ENCODE measurements at regions not wholly inside any gene's neighbourhood (a gene's known extent, or its start where the extent isn't known, plus 50 kb on each side); places are given as distances from the start of the nearest gene placed in this dataset.

GRCh38 chr16:87198881-87199280 lies 118.3 kb downstream of the C16orf95 start:
- H3K4me3 ChIP-seq (ENCODE audit: control insufficient read depth, low read depth, low read length), result no peak overlapping the region
- no peak for DNase-seq (ENCODE audit: low read depth)
- TF ChIP-seq, protein P1, sequence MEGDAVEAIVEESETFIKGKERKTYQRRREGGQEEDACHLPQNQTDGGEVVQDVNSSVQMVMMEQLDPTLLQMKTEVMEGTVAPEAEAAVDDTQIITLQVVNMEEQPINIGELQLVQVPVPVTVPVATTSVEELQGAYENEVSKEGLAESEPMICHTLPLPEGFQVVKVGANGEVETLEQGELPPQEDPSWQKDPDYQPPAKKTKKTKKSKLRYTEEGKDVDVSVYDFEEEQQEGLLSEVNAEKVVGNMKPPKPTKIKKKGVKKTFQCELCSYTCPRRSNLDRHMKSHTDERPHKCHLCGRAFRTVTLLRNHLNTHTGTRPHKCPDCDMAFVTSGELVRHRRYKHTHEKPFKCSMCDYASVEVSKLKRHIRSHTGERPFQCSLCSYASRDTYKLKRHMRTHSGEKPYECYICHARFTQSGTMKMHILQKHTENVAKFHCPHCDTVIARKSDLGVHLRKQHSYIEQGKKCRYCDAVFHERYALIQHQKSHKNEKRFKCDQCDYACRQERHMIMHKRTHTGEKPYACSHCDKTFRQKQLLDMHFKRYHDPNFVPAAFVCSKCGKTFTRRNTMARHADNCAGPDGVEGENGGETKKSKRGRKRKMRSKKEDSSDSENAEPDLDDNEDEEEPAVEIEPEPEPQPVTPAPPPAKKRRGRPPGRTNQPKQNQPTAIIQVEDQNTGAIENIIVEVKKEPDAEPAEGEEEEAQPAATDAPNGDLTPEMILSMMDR (conservative IDR thresholded peaks at IDR 0.05; ENCODE audit: control insufficient read depth, insufficient read depth, low read depth, low read length), result no peak

DNA sequence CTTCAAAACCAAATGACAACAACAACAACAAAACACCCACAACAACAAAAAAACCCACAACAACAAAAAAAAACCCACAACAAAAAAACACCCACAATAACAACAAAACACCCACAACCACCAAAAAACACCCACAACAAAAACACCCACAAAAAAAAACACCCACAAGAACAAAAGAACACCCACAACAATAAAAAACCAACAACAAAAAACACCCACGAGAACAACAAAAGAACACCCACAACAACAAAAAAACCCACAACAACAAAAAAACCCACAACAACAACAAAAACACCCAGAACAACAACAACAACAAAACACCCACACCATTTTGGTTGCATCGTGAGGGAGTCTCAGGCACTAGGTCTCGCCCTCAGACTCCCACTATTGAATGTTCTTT lies 117.8 kb downstream of the C16orf95 start:
- H3K4me3 ChIP-seq (ENCODE audit: control insufficient read depth, low read depth, low read length), result no peak overlapping the region
- DNase-seq (ENCODE audit: low read depth), result no peak
- TF ChIP-seq, protein P1 (conservative IDR thresholded peaks at IDR 0.05; ENCODE audit: control insufficient read depth, insufficient read depth, low read depth, low read length), result no peak

GRCh38 chr16:87199901-87200300 lies 117.3 kb downstream of the C16orf95 start:
- H3K4me3 ChIP-seq (ENCODE audit: control insufficient read depth, low read depth, low read length), result no peak overlapping the region
- TF ChIP-seq, protein P1 (conservative IDR thresholded peaks at IDR 0.05; ENCODE audit: control insufficient read depth, insufficient read depth, low read depth, low read length), result no peak
- no peak for DNase-seq (ENCODE audit: low read depth)

- DNase-seq (ENCODE audit: low read depth), result no peak
- TF ChIP-seq, protein P1 (conservative IDR thresholded peaks at IDR 0.05; ENCODE audit: control insufficient read depth, insufficient read depth, low read depth, low read length), result no peak
- H3K4me3 ChIP-seq (ENCODE audit: control insufficient read depth, low read depth, low read length), result no peak overlapping the region
Observed at GRCh38 chr16:87200637-87201036, 116.6 kb downstream of the C16orf95 start.

DNA sequence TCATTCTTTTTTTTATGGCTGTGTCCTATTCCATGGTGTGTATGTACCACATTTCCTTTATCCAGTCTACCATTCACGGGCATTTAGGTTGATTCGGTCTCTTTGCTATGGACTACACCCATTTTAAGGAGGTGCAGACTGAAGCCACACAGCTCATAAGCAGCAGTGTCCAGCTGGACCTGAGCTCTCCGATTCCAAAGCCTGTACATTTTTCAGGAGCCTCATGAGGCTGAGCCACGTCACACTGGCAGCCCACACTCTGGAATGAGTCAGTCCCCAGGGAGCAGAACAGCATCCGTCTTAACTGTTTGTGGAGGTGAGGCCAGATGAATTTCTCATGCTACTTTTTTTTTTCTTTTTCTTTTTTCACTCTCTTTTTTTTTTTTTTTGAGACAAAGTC lies 116.1 kb downstream of the C16orf95 start:
- DNase-seq (ENCODE audit: low read depth), result peak; percentile 100
- H3K4me3 ChIP-seq (ENCODE audit: control insufficient read depth, low read depth, low read length), result no peak overlapping the region
- TF ChIP-seq, protein P1 (conservative IDR thresholded peaks at IDR 0.05; ENCODE audit: control insufficient read depth, insufficient read depth, low read depth, low read length), result no peak

GRCh38 chr16:87201790-87202189 lies 115.4 kb downstream of the C16orf95 start:
- TF ChIP-seq, protein P1 (conservative IDR thresholded peaks at IDR 0.05; ENCODE audit: control insufficient read depth, insufficient read depth, low read depth, low read length), result no peak
- no peak overlapping the region for H3K4me3 ChIP-seq (ENCODE audit: control insufficient read depth, low read depth, low read length)
- DNase-seq (ENCODE audit: low read depth), result no peak

- TF ChIP-seq, protein P1 (conservative IDR thresholded peaks at IDR 0.05; ENCODE audit: control insufficient read depth, insufficient read depth, low read depth, low read length), result no peak
- DNase-seq (ENCODE audit: low read depth), result peak; percentile 64
- H3K4me3 ChIP-seq (ENCODE audit: control insufficient read depth, low read depth, low read length), result no peak overlapping the region
Observed at GRCh38 chr16:87202346-87202745, 114.8 kb downstream of the C16orf95 start.

Measured in fibroblast of mammary gland (primary cell).